GM12878 (cell line): ENCODE measurements at regions not wholly inside any gene's neighbourhood (a gene's known extent, or its start where the extent isn't known, plus 50 kb on each side); places are given as distances from the start of the nearest gene placed in this dataset.

Source experiments
- ATAC-seq: fragments of 200-7000 bp; cut with Tn5 transposase; 3 replicates; pipeline ENCODE4 v1.9.1; 2020; ENCODE audit warnings: mild to moderate bottlenecking, moderate library complexity
- BruUV-seq: library from RNA; stranded (reverse); fragments of 400-500 nt; replicated peaks from 2 replicates; lab custom pipeline; 2021; lab: Mats Ljungman, UMichigan
- CTCF ChIA-PET: fragments of 300-600 bp; sonication (Branson Sonifier 250); formaldehyde crosslinking; extraction: SDS; loops from one replicate; lab custom pipeline; 2021; ENCODE audit warnings: inconsistent platforms; lab: Yijun Ruan, JAX
- POLR2A ChIA-PET: fragments of 350-600 bp; formaldehyde crosslinking; extraction: SDS; loops from one replicate; lab custom pipeline; 2021; ENCODE audit warnings: inconsistent platforms; lab: Charles Lee
- RAD21 ChIA-PET: fragments of 300-600 bp; sonication (Branson Sonifier 250); formaldehyde crosslinking; loops from one replicate; lab custom pipeline; 2023; ENCODE audit warnings: antibody characterized with exemption; ENCODE audit not compliant: unreplicated experiment; lab: Charles Lee
- SMC1A ChIA-PET: fragments of 300-600 bp; sonication (Branson Sonifier 250); formaldehyde crosslinking; loops from one replicate; lab custom pipeline; 2023; ENCODE audit not compliant: unreplicated experiment, uncharacterized antibody; lab: Charles Lee
- DNase-seq: peaks from one replicate; pipeline ENCODE4 v3.0.0-alpha.2; 2011; ENCODE audit warnings: low read depth, low spot score
- FAIRE-seq: peaks from 3 replicates; lab custom pipeline; 2011; peaks lifted over from hg19 to GRCh38; lab: Jason Lieb, UNC
- H2AFZ ChIP-seq: 2 replicates; pipeline ENCODE4 v1.6.0; 2011; ENCODE audit warnings: low read depth, low read length, control low read depth; ENCODE audit not compliant: control insufficient read depth
- H3K27ac ChIP-seq: 2 replicates; pipeline ENCODE4 v1.5.1; 2011; ENCODE audit warnings: control low read depth; ENCODE audit not compliant: control insufficient read depth, insufficient read depth
- H3K27me3 ChIP-seq, 2 experiments: replicated peaks in 1 of 2; 2 replicates each; pipeline versions ENCODE4 v1.6.0 to v1.6.1; 2011; ENCODE audit warnings: low read length in 1 of 2; ENCODE audit not compliant: control insufficient read depth in 2 of 2, insufficient read depth in 2 of 2
- H3K36me3 ChIP-seq, 2 experiments: 2 replicates each; pipeline ENCODE4 v1.5.1; 2011; ENCODE audit warnings: low read length in 1 of 2; ENCODE audit not compliant: control insufficient read depth in 2 of 2, insufficient read depth in 2 of 2
- H3K4me1 ChIP-seq: 2 replicates; pipeline ENCODE4 v1.6.1; 2011; ENCODE audit warnings: mild to moderate bottlenecking, low read length, moderate library complexity, mixed read lengths; ENCODE audit not compliant: control insufficient read depth, insufficient read depth
- H3K4me2 ChIP-seq: 2 replicates; pipeline ENCODE4 v1.6.0; 2011; ENCODE audit warnings: control low read depth; ENCODE audit not compliant: control insufficient read depth, insufficient read depth
- H3K4me3 ChIP-seq: fragments of 200-600 bp; sonication (generic); 2 replicates; pipeline ENCODE4 v1.5.1; 2016
- H3K79me2 ChIP-seq: 2 replicates; pipeline ENCODE4 v1.6.0; 2011; ENCODE audit warnings: low read length; ENCODE audit not compliant: control insufficient read depth, insufficient read depth
- H3K9ac ChIP-seq: 2 replicates; pipeline ENCODE4 v1.8.0; 2011; ENCODE audit warnings: low read length, control low read depth, mixed read lengths; ENCODE audit not compliant: control insufficient read depth, insufficient read depth
- H3K9me3 ChIP-seq: replicated peaks from 3 replicates; pipeline ENCODE4 v1.5.1; 2011; ENCODE audit warnings: mild to moderate bottlenecking, low read length; ENCODE audit not compliant: control insufficient read depth, insufficient read depth
- H4K20me1 ChIP-seq: 2 replicates; pipeline ENCODE4 v1.6.0; 2011; ENCODE audit not compliant: control insufficient read depth, insufficient read depth
- CEBPZ ChIP-seq: fragments of 150-350 bp; IDR thresholded peaks from 2 replicates; pipeline ENCODE4 v1.6.1; 2016; ENCODE audit warnings: low read depth, low read length
- CUX1 ChIP-seq: IDR thresholded peaks from 2 replicates; pipeline ENCODE4 v1.6.1; 2012; ENCODE audit warnings: improper control_type of control experiment, low read depth, low read length; ENCODE audit not compliant: insufficient replicate concordance
- EGR1 ChIP-seq, 2 experiments: IDR thresholded peaks; 1 replicate in 1 of 2; 2 replicates in 1 of 2; pipeline ENCODE4 v1.6.1; 2011 to 2012; ENCODE audit warnings: low read depth in 2 of 2, low read length in 2 of 2, borderline replicate concordance in 1 of 2, mild to moderate bottlenecking in 1 of 2, moderate library complexity in 1 of 2
- SIN3A ChIP-seq: IDR thresholded peaks from 2 replicates; pipeline ENCODE4 v1.6.1; 2012; ENCODE audit warnings: low read depth, low read length, improper control_type of control experiment
- YY1 ChIP-seq: IDR thresholded peaks from 2 replicates; pipeline ENCODE4 v1.6.1; 2011; ENCODE audit warnings: low read depth, mild to moderate bottlenecking, low read length
- ZNF274 ChIP-seq: IDR thresholded peaks from one replicate; pipeline ENCODE4 v1.8.0; 2011; ENCODE audit not compliant: insufficient read length, insufficient read depth
- WGBS: methylation state at CpG from one replicate; pipeline ENCODE4 v1.1.6; 2016; ENCODE audit warnings: low lambda C conversion rate; ENCODE audit not compliant: insufficient replicate concordance, insufficient coverage; ENCODE audit errors: missing lambda C conversion rate; 5-methylcytosine and 5-hydroxymethylcytosine counted together
- in situ Hi-C: fragments of 300-500 bp; cut with MboI; formaldehyde crosslinking; loops from 9 replicates; pipeline ENCODE4 v1.14.3; 2018; ENCODE audit warnings: mixed read lengths
- intact Hi-C: fragments of 100-400 bp; cut with micrococcal nuclease; formaldehyde crosslinking; loops from one replicate; pipeline ENCODE4 v1.14.2; 2022; ENCODE audit not compliant: unreplicated experiment

GRCh38 chr2:105546628-105546974 is 147.8 kb upstream of the FHL2 start:
- SMC1A ChIA-PET, result interaction anchor here (0.7 to 1.0 kb wide), 4 partner anchors 11 to 538 kb away, joined by 3 to 5 read pairs (median 3); no protein-coding TSS in a partner anchor
- H3K4me1 ChIP-seq, result no peaks in the 10 kb centered on the region
- H2AFZ ChIP-seq, result no peak overlapping the region
- H3K4me2 ChIP-seq, result no peak overlapping the region
- no peaks in the 10 kb centered on the region for H4K20me1 ChIP-seq
- H3K4me3 ChIP-seq, result no peak overlapping the region
- H3K27ac ChIP-seq, result no peak overlapping the region
- no peak for FAIRE-seq
- 26% methylated on average over 6 of the region's 6 CpGs for WGBS
- no peak for DNase-seq
- BruUV-seq, result no TSS peak
- TF ChIP-seq ZNF274 (no peak), CUX1 (no peak), EGR1 (IDR thresholded peaks at IDR 0.05; ENCODE audit: borderline replicate concordance in 1 of 2, low read depth in 2 of 2, low read length in 2 of 2) (no peak), SIN3A (no peak), YY1 (no peak), CEBPZ (no peak)
- no peaks in the 10 kb centered on the region for H3K9me3 ChIP-seq
- H3K36me3 ChIP-seq, result no peaks in the 10 kb centered on the region
- no peak overlapping the region for H3K9ac ChIP-seq
- POLR2A ChIA-PET, result no interaction called here
- RAD21 ChIA-PET, result interaction anchor here (1.7 kb wide), 1 partner anchor 178 kb away, joined by 7 read pairs; no protein-coding TSS in a partner anchor
- intact Hi-C loops, result no loop called here
- no peaks in the 10 kb centered on the region for H3K79me2 ChIP-seq
- in situ Hi-C loops, result no loop called here
- H3K27me3 ChIP-seq, result peaks cover 1 to 3% of the 10 kb centered on the region in 2 experiments; a peak in 2 of 4 replicates
- no peak for ATAC-seq
- CTCF ChIA-PET, result interaction anchor here (0.7 to 2.5 kb wide), 3 partner anchors 12 to 179 kb away, joined by 3 to 26 read pairs (median 3); no protein-coding TSS in a partner anchor
